ENCODE measurements at regions not wholly inside any gene's neighbourhood (a gene's known extent, or its start where the extent isn't known, plus 50 kb on each side); places are given as distances from the start of the nearest gene placed in this dataset.

DNA sequence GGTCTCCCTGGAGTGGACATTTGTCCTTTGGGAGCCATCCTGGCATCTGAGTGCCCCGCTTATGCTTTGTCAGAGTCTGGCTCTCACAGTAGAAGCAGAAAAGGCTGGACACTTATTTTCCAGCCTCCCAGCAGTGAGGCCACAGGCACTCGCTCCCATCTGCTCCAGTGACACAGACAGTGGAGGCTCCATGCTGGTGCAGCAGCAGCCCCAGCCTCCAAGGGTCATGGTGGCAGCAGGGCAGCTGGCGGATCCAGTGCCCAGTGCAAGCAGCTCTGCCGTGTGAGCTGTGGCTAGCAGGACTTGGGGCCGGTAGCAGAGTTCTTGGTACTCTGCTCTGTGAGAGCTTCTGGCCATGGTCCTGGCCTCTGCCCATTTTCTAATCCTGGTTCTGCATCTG, 157.3 kb upstream of the ALDH1B1 start:
- ChIA-PET POLR2A (no interaction called here), CTCF (no interaction called here)
- no peaks in the 10 kb centered on the region for H3K4me1 Mint-ChIP-seq
- peaks cover 7% of the 10 kb centered on the region for H3K9me3 Mint-ChIP-seq
- ATAC-seq: no peak
- H3K27ac Mint-ChIP-seq: no peak overlapping the region
- TF ChIP-seq, protein P1, sequence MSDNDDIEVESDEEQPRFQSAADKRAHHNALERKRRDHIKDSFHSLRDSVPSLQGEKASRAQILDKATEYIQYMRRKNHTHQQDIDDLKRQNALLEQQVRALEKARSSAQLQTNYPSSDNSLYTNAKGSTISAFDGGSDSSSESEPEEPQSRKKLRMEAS (CRISPR knock-in tag; IDR thresholded peaks at IDR 0.05): no peak
- TF ChIP-seq, protein P2, sequence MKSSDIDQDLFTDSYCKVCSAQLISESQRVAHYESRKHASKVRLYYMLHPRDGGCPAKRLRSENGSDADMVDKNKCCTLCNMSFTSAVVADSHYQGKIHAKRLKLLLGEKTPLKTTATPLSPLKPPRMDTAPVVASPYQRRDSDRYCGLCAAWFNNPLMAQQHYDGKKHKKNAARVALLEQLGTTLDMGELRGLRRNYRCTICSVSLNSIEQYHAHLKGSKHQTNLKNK (CRISPR knock-in tag; IDR thresholded peaks at IDR 0.05): no peak
- TF ChIP-seq, protein P3, sequence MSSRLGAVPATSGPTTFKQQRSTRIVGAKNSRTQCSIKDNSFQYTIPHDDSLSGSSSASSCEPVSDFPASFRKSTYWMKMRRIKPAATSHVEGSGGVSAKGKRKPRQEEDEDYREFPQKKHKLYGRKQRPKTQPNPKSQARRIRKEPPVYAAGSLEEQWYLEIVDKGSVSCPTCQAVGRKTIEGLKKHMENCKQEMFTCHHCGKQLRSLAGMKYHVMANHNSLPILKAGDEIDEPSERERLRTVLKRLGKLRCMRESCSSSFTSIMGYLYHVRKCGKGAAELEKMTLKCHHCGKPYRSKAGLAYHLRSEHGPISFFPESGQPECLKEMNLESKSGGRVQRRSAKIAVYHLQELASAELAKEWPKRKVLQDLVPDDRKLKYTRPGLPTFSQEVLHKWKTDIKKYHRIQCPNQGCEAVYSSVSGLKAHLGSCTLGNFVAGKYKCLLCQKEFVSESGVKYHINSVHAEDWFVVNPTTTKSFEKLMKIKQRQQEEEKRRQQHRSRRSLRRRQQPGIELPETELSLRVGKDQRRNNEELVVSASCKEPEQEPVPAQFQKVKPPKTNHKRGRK (CRISPR knock-in tag; IDR thresholded peaks at IDR 0.05; ENCODE audit: borderline replicate concordance): no peak
- TF ChIP-seq, protein P4, sequence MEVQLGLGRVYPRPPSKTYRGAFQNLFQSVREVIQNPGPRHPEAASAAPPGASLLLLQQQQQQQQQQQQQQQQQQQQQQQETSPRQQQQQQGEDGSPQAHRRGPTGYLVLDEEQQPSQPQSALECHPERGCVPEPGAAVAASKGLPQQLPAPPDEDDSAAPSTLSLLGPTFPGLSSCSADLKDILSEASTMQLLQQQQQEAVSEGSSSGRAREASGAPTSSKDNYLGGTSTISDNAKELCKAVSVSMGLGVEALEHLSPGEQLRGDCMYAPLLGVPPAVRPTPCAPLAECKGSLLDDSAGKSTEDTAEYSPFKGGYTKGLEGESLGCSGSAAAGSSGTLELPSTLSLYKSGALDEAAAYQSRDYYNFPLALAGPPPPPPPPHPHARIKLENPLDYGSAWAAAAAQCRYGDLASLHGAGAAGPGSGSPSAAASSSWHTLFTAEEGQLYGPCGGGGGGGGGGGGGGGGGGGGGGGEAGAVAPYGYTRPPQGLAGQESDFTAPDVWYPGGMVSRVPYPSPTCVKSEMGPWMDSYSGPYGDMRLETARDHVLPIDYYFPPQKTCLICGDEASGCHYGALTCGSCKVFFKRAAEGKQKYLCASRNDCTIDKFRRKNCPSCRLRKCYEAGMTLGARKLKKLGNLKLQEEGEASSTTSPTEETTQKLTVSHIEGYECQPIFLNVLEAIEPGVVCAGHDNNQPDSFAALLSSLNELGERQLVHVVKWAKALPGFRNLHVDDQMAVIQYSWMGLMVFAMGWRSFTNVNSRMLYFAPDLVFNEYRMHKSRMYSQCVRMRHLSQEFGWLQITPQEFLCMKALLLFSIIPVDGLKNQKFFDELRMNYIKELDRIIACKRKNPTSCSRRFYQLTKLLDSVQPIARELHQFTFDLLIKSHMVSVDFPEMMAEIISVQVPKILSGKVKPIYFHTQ (CRISPR knock-in tag; IDR thresholded peaks at IDR 0.05): no peak
- TF ChIP-seq NR3C1 (CRISPR knock-in tag; conservative IDR thresholded peaks at IDR 0.05; ENCODE audit: low read depth) (no peak), CREM (CRISPR knock-in tag; IDR thresholded peaks at IDR 0.05) (no peak), NFE2L1 (CRISPR knock-in tag; IDR thresholded peaks at IDR 0.05) (no peak), EMX1 (CRISPR knock-in tag; IDR thresholded peaks at IDR 0.05) (no peak), ZNF671 (CRISPR knock-in tag; IDR thresholded peaks at IDR 0.05) (no peak), RELA (CRISPR knock-in tag; IDR thresholded peaks at IDR 0.05; ENCODE audit: borderline replicate concordance) (no peak), SMAD4 (CRISPR knock-in tag; IDR thresholded peaks at IDR 0.05) (no peak), FOXP1 (CRISPR knock-in tag; IDR thresholded peaks at IDR 0.05; ENCODE audit: borderline replicate concordance) (no peak), NR2C2 (CRISPR knock-in tag; IDR thresholded peaks at IDR 0.05) (no peak), CREB1 (CRISPR knock-in tag; IDR thresholded peaks at IDR 0.05) (no peak), JAZF1 (CRISPR knock-in tag; IDR thresholded peaks at IDR 0.05) (no peak)
- TF ChIP-seq, protein P5, sequence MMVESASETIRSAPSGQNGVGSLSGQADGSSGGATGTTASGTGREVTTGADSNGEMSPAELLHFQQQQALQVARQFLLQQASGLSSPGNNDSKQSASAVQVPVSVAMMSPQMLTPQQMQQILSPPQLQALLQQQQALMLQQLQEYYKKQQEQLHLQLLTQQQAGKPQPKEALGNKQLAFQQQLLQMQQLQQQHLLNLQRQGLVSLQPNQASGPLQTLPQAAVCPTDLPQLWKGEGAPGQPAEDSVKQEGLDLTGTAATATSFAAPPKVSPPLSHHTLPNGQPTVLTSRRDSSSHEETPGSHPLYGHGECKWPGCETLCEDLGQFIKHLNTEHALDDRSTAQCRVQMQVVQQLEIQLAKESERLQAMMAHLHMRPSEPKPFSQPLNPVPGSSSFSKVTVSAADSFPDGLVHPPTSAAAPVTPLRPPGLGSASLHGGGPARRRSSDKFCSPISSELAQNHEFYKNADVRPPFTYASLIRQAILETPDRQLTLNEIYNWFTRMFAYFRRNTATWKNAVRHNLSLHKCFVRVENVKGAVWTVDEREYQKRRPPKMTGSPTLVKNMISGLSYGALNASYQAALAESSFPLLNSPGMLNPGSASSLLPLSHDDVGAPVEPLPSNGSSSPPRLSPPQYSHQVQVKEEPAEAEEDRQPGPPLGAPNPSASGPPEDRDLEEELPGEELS (CRISPR knock-in tag; IDR thresholded peaks at IDR 0.05): no peak
- TF ChIP-seq, protein P6, sequence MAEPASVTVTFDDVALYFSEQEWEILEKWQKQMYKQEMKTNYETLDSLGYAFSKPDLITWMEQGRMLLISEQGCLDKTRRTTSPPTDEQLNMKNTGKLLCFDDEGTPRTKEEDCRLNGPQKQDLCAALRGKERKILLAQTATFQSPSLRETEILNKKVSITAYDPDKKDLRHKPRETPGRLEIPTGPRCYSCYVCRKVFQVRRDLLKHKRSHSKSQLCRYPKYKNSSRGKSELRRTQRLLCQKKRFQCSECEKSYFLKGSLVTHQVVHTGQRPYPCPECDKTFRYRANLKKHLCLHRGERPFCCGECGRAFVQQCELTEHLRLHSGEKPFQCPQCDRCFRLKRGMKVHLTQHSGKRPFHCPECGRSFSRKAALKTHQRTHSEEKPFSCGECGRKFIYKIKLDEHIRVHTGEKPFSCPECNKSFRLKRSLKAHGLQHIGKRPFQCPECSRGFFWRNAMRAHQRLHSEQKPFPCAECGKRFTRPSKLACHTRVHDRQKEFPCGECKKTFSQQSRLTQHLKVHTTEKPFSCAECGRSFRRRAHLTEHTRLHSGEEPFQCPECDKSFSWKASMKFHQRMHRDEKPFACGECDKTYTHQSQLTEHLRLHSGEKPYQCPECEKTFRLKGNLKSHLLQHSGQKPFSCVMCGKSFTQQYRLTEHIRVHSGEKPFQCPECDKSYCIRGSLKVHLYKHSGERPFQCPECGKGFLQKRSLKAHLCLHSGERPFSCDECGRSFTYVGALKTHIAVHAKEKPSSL (CRISPR knock-in tag; conservative IDR thresholded peaks at IDR 0.05): no peak
- TF ChIP-seq, protein P7, sequence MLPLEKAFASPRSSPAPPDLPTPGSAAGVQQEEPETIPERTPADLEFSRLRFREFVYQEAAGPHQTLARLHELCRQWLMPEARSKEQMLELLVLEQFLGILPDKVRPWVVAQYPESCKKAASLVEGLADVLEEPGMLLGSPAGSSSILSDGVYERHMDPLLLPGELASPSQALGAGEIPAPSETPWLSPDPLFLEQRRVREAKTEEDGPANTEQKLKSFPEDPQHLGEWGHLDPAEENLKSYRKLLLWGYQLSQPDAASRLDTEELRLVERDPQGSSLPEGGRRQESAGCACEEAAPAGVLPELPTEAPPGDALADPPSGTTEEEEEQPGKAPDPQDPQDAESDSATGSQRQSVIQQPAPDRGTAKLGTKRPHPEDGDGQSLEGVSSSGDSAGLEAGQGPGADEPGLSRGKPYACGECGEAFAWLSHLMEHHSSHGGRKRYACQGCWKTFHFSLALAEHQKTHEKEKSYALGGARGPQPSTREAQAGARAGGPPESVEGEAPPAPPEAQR (CRISPR knock-in tag; IDR thresholded peaks at IDR 0.05): no peak
- TF ChIP-seq, protein P8, sequence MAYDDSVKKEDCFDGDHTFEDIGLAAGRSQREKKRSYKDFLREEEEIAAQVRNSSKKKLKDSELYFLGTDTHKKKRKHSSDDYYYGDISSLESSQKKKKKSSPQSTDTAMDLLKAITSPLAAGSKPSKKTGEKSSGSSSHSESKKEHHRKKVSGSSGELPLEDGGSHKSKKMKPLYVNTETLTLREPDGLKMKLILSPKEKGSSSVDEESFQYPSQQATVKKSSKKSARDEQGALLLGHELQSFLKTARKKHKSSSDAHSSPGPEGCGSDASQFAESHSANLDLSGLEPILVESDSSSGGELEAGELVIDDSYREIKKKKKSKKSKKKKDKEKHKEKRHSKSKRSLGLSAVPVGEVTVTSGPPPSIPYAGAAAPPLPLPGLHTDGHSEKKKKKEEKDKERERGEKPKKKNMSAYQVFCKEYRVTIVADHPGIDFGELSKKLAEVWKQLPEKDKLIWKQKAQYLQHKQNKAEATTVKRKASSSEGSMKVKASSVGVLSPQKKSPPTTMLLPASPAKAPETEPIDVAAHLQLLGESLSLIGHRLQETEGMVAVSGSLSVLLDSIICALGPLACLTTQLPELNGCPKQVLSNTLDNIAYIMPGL (CRISPR knock-in tag; IDR thresholded peaks at IDR 0.05): no peak
- DNase-seq (ENCODE audit: low spot score): no peak
- H3K4me3 Mint-ChIP-seq: no peak overlapping the region
- no peaks in the 10 kb centered on the region for H3K36me3 Mint-ChIP-seq
- peaks cover 98% of the 10 kb centered on the region for H3K27me3 Mint-ChIP-seq (ENCODE audit: low read depth)

Measured in WTC11 (cell line).